A673 (cell line): ENCODE measurements at regions not wholly inside any gene's neighbourhood (a gene's known extent, or its start where the extent isn't known, plus 50 kb on each side); places are given as distances from the start of the nearest gene placed in this dataset.

Experiments used
- EZH2 ChIP-seq: fragments of 200-600 bp; sonication (generic); IDR thresholded peaks from 2 replicates; pipeline ENCODE4 v1.6.1; 2017; ENCODE audit warnings: borderline replicate concordance, low read depth, mild to moderate bottlenecking, mixed read lengths, antibody characterized with exemption, low read length; ENCODE audit not compliant: poor library complexity, severe bottlenecking
- TF ChIP-seq, protein P1 (sequence below): fragments of 300-800, 200-600 bp; sonication (generic); conservative IDR thresholded peaks from 2 replicates; pipeline ENCODE4 v1.5.1; 2017; ENCODE audit warnings: low read depth, mild to moderate bottlenecking, antibody characterized with exemption, low read length, moderate library complexity, mixed read lengths

DNA sequence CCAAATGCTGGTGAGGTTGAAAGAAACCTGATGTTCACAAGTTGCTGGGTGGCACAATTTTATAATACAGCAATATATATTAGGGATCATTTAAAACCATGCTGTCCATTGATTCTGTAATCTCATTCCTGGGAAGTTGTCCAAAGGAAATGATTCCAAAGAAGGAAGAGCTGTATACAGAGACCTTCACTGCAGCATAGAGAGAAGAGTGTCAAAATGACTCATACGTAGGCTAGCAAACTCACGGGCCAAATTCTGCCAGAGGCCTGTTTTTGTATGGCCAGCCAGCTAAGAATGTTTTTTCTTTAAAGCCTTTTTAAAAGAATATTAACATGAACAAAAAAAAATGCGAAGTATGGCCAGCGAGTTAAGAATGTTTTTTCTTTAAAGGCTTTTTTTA, 69.2 kb upstream of the MED13L start:
- TF ChIP-seq, protein P1, sequence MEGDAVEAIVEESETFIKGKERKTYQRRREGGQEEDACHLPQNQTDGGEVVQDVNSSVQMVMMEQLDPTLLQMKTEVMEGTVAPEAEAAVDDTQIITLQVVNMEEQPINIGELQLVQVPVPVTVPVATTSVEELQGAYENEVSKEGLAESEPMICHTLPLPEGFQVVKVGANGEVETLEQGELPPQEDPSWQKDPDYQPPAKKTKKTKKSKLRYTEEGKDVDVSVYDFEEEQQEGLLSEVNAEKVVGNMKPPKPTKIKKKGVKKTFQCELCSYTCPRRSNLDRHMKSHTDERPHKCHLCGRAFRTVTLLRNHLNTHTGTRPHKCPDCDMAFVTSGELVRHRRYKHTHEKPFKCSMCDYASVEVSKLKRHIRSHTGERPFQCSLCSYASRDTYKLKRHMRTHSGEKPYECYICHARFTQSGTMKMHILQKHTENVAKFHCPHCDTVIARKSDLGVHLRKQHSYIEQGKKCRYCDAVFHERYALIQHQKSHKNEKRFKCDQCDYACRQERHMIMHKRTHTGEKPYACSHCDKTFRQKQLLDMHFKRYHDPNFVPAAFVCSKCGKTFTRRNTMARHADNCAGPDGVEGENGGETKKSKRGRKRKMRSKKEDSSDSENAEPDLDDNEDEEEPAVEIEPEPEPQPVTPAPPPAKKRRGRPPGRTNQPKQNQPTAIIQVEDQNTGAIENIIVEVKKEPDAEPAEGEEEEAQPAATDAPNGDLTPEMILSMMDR: no peak
- TF ChIP-seq EZH2: no peak
